ENCODE measurements at regions not wholly inside any gene's neighbourhood (a gene's known extent, or its start where the extent isn't known, plus 50 kb on each side); places are given as distances from the start of the nearest gene placed in this dataset.

DNA sequence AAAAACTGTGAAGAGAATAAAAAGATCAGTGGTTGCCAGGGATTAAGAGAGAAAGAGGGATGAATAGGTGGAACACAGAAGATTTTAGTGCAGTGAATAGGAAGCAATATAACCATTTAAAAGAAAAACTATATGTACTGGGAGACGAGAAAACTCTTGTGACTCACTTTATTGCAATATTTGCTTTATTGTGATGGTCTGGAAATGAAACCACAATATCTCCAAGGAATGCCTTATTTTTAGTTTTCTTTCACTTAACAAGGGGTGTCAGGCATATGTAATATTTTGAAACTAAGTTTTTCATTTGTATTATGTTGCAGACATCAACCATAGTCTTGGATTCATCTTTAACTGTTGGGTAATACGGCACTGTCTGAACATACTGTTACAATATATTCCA is 1308.2 kb downstream of the PCDH9 start:
- Histone ChIP-seq H3K9me3 (ENCODE audit: insufficient read depth, low read depth, low read length) (no peaks in the 10 kb centered on the region), H4K20me1 (ENCODE audit: insufficient read depth, low read length, poor library complexity, severe bottlenecking) (no peaks in the 10 kb centered on the region), H3F3A (ENCODE audit: low read depth) (no peaks in the 10 kb centered on the region), H3K4me2 (ENCODE audit: low read depth, low read length, poor library complexity, severe bottlenecking) (no peak overlapping the region), H3K79me2 (ENCODE audit: insufficient read depth, low read length) (no peaks in the 10 kb centered on the region), H3K4me3 (ENCODE audit: low read length, poor library complexity, severe bottlenecking) (no peak overlapping the region), H3K36me3 (ENCODE audit: insufficient read depth, low read length) (no peaks in the 10 kb centered on the region), H3K9ac (ENCODE audit: low read depth, low read length, poor library complexity, severe bottlenecking) (no peak overlapping the region), H3K27me3 (ENCODE audit: insufficient read depth, low read length, poor library complexity, severe bottlenecking) (no peaks in the 10 kb centered on the region), H3K9me2 (replicated peaks; ENCODE audit: low read depth, low read length) (0 out of 2 replicates have a peak, but pooled peaks cover 6% of the 10 kb centered on the region), H2AFZ (ENCODE audit: low read length) (no peak overlapping the region), H3K4me1 (ENCODE audit: insufficient read depth, low read length, poor library complexity, severe bottlenecking) (no peaks in the 10 kb centered on the region)
- TF ChIP-seq, protein P1, sequence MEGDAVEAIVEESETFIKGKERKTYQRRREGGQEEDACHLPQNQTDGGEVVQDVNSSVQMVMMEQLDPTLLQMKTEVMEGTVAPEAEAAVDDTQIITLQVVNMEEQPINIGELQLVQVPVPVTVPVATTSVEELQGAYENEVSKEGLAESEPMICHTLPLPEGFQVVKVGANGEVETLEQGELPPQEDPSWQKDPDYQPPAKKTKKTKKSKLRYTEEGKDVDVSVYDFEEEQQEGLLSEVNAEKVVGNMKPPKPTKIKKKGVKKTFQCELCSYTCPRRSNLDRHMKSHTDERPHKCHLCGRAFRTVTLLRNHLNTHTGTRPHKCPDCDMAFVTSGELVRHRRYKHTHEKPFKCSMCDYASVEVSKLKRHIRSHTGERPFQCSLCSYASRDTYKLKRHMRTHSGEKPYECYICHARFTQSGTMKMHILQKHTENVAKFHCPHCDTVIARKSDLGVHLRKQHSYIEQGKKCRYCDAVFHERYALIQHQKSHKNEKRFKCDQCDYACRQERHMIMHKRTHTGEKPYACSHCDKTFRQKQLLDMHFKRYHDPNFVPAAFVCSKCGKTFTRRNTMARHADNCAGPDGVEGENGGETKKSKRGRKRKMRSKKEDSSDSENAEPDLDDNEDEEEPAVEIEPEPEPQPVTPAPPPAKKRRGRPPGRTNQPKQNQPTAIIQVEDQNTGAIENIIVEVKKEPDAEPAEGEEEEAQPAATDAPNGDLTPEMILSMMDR (conservative IDR thresholded peaks at IDR 0.05; ENCODE audit: low read length): no peak
- TF ChIP-seq EZH2phosphoT487 (IDR thresholded peaks at IDR 0.05; ENCODE audit: borderline replicate concordance): no peak

DNA sequence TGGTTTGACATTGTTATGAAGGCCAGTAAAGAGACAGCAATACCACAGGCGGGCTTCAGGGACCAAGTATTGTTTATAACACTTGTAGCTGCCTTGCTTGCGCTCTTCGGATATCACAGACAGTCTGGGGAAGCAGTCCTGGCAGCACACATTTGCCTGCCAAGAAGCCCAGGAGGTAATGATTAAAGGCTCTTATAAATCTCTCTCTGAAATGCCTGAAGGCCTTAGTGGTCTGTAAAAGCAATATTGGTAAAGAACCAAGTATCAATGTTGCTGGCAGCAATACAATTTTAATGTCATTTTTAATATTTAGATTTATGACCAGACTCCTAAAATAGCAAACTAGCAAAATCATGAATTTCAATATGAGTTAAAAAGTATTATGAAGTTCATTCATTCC is 1312.4 kb downstream of the PCDH9 start:
- Histone ChIP-seq H3K4me2 (ENCODE audit: low read depth, low read length, poor library complexity, severe bottlenecking) (no peak overlapping the region), H3F3A (ENCODE audit: low read depth) (no peaks in the 10 kb centered on the region), H3K4me1 (ENCODE audit: insufficient read depth, low read length, poor library complexity, severe bottlenecking) (no peaks in the 10 kb centered on the region), H2AFZ (ENCODE audit: low read length) (no peak overlapping the region), H3K9ac (ENCODE audit: low read depth, low read length, poor library complexity, severe bottlenecking) (no peak overlapping the region), H3K79me2 (ENCODE audit: insufficient read depth, low read length) (no peaks in the 10 kb centered on the region), H3K9me2 (replicated peaks; ENCODE audit: low read depth, low read length) (0 out of 2 replicates have a peak, but pooled peaks cover 6% of the 10 kb centered on the region), H3K9me3 (ENCODE audit: insufficient read depth, low read depth, low read length) (no peaks in the 10 kb centered on the region), H3K27me3 (ENCODE audit: insufficient read depth, low read length, poor library complexity, severe bottlenecking) (no peaks in the 10 kb centered on the region), H3K4me3 (ENCODE audit: low read length, poor library complexity, severe bottlenecking) (no peak overlapping the region), H4K20me1 (ENCODE audit: insufficient read depth, low read length, poor library complexity, severe bottlenecking) (no peaks in the 10 kb centered on the region), H3K36me3 (ENCODE audit: insufficient read depth, low read length) (no peaks in the 10 kb centered on the region)
- TF ChIP-seq, protein P1 (conservative IDR thresholded peaks at IDR 0.05; ENCODE audit: low read length): no peak
- TF ChIP-seq EZH2phosphoT487 (IDR thresholded peaks at IDR 0.05; ENCODE audit: borderline replicate concordance): no peak

DNA sequence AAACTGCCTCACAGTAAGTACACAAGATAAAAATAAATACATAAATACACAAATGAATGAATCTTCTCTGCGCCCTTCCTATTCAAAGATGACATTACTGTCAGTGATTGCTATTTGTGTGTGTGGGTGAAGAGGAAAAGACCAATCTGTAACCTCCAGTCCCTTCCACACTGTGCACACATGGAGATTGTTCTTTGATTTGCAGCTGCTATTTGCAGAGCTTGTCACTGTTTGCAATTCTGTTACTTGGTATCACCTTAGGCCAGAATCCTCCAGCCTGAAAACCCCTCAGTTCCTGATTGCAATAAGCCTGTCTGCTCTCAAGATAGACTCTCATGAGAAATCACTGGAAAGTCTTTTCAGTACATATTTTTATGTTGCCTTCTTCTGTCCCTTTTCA is 1314.9 kb downstream of the PCDH9 start:
- H3K79me2 ChIP-seq (ENCODE audit: insufficient read depth, low read length): no peaks in the 10 kb centered on the region
- no peaks in the 10 kb centered on the region for H3K4me1 ChIP-seq (ENCODE audit: insufficient read depth, low read length, poor library complexity, severe bottlenecking)
- no peaks in the 10 kb centered on the region for H3F3A ChIP-seq (ENCODE audit: low read depth)
- no peak overlapping the region for H3K9ac ChIP-seq (ENCODE audit: low read depth, low read length, poor library complexity, severe bottlenecking)
- no peak overlapping the region for H3K4me2 ChIP-seq (ENCODE audit: low read depth, low read length, poor library complexity, severe bottlenecking)
- no peaks in the 10 kb centered on the region for H3K9me3 ChIP-seq (ENCODE audit: insufficient read depth, low read depth, low read length)
- no peak overlapping the region for H3K4me3 ChIP-seq (ENCODE audit: low read length, poor library complexity, severe bottlenecking)
- no peaks in the 10 kb centered on the region for H3K36me3 ChIP-seq (ENCODE audit: insufficient read depth, low read length)
- no peaks in the 10 kb centered on the region for H3K27me3 ChIP-seq (ENCODE audit: insufficient read depth, low read length, poor library complexity, severe bottlenecking)
- no peak for TF ChIP-seq EZH2phosphoT487 (IDR thresholded peaks at IDR 0.05; ENCODE audit: borderline replicate concordance)
- TF ChIP-seq, protein P1 (conservative IDR thresholded peaks at IDR 0.05; ENCODE audit: low read length): no peak
- H2AFZ ChIP-seq (ENCODE audit: low read length): no peak overlapping the region
- 0 out of 2 replicates have a peak, but pooled peaks cover 6% of the 10 kb centered on the region for H3K9me2 ChIP-seq (replicated peaks; ENCODE audit: low read depth, low read length)
- H4K20me1 ChIP-seq (ENCODE audit: insufficient read depth, low read length, poor library complexity, severe bottlenecking): no peaks in the 10 kb centered on the region

Data from Loucy (cell line).